ENCODE measurements at regions not wholly inside any gene's neighbourhood (a gene's known extent, or its start where the extent isn't known, plus 50 kb on each side); places are given as distances from the start of the nearest gene placed in this dataset.

DNA sequence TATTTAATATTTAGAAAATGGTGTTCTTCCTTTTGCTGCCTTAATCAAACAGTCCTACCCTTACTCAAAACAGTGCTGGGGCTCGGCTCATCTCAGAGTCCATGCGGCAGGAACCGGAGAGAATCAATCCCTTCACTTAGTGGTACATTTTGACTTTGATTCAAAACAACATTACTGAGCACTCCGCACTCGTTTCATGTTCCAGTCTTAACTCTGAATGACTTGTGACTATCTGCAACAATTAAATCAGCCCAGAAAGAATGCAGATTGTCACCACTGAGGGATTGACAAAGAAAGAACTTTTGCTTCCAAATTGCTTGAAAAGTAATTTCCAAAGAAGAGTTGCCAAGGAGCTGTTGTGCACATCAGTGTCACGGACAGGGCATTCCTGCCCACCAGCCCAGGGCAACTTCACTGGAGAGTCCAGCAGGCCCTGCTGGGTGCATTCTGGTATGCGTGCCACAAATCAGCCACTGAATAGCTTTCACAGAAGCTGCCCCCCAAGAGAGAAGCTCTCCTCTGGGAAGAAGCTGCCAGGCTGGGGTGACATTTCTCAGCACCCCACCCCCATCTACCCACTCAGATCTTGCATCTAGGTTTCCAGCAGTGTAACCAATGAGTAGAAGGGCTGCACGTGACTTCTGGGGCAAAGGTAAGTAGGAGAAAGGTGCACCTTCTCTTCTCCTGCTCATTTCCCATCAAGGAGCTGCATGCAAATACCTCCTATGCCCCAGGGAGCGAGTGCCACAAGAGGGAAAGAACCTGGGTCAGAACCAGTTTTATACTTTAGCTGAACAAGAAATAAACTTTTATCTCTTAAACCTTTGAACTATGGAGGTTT is 84.6 kb upstream of the ATP8B1 start:
- H3K9me3 Mint-ChIP-seq: peaks cover 4 to 10% of the 10 kb centered on the region in 2 experiments; a peak in 3 of 5 replicates
- H2BK5ac ChIP-seq (ENCODE audit: insufficient read length, low read length): no peak overlapping the region
- H2BK120ac ChIP-seq (ENCODE audit: low read depth, low read length, poor library complexity, severe bottlenecking): no peak overlapping the region
- H3K27me3 Mint-ChIP-seq (ENCODE audit: low read depth): no peaks in the 10 kb centered on the region; the same call in none of the 2 replicates
- H2BK12ac ChIP-seq (ENCODE audit: insufficient read length, low read depth, low read length): no peak overlapping the region
- H2AFZ ChIP-seq (ENCODE audit: low read length): no peak overlapping the region
- no peaks in the 10 kb centered on the region for H3K4me1 ChIP-seq (ENCODE audit: insufficient read depth, low read length)
- H3K36me3 Mint-ChIP-seq (ENCODE audit: insufficient read depth in 1 of 3, low read depth in 3 of 3): peaks cover 0 to 7% (median 5%) of the 10 kb centered on the region in 3 experiments; a peak in 3 of 7 replicates
- no peaks in the 10 kb centered on the region for H3K4me1 Mint-ChIP-seq
- no peak overlapping the region for H3K9ac ChIP-seq (ENCODE audit: extremely low read depth, insufficient read length, low read length)
- no peak overlapping the region for H4K8ac ChIP-seq (replicated peaks; ENCODE audit: insufficient read length, low read depth, low read length)
- H4K91ac ChIP-seq (ENCODE audit: insufficient read length, low read depth, low read length): no peak overlapping the region
- H3K14ac ChIP-seq (ENCODE audit: insufficient read depth, low read length): no peak overlapping the region
- no peak overlapping the region for H3K23ac ChIP-seq (ENCODE audit: insufficient read length, low read depth, low read length)
- H3K27ac ChIP-seq (ENCODE audit: insufficient read length, low read depth, low read length): no peak overlapping the region
- H3K23me2 ChIP-seq (ENCODE audit: insufficient read length, low read depth, low read length, poor library complexity, severe bottlenecking): no peaks in the 10 kb centered on the region
- no CpG with 5 or more reads among the region's 9 CpGs for WGBS (ENCODE audit: extremely low coverage, insufficient read length, low lambda C conversion rate)
- no peaks in the 10 kb centered on the region for H3K79me1 ChIP-seq (ENCODE audit: insufficient read depth, low read depth, low read length, poor library complexity, severe bottlenecking)
- no peak overlapping the region for H3T11ph ChIP-seq (ENCODE audit: low read length)
- no peak overlapping the region for H3K56ac ChIP-seq (ENCODE audit: insufficient read length, low read depth, low read length)
- no peak overlapping the region for H3K27ac Mint-ChIP-seq
- H2BK20ac ChIP-seq (ENCODE audit: low read depth, low read length, poor library complexity, severe bottlenecking): no peak overlapping the region
- TF ChIP-seq, protein P1, sequence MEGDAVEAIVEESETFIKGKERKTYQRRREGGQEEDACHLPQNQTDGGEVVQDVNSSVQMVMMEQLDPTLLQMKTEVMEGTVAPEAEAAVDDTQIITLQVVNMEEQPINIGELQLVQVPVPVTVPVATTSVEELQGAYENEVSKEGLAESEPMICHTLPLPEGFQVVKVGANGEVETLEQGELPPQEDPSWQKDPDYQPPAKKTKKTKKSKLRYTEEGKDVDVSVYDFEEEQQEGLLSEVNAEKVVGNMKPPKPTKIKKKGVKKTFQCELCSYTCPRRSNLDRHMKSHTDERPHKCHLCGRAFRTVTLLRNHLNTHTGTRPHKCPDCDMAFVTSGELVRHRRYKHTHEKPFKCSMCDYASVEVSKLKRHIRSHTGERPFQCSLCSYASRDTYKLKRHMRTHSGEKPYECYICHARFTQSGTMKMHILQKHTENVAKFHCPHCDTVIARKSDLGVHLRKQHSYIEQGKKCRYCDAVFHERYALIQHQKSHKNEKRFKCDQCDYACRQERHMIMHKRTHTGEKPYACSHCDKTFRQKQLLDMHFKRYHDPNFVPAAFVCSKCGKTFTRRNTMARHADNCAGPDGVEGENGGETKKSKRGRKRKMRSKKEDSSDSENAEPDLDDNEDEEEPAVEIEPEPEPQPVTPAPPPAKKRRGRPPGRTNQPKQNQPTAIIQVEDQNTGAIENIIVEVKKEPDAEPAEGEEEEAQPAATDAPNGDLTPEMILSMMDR (conservative IDR thresholded peaks at IDR 0.05): no peak
- H3K4me2 ChIP-seq (ENCODE audit: insufficient read depth, insufficient read length, low read length): no peak overlapping the region
- H3K9me3 ChIP-seq (ENCODE audit: control insufficient read depth, low read depth, low read length): no peaks in the 10 kb centered on the region
- H3K4ac ChIP-seq (ENCODE audit: low read depth, low read length): no peak overlapping the region
- H3K27me3 ChIP-seq (ENCODE audit: insufficient read depth, low read length): no peaks in the 10 kb centered on the region
- H3K4me3 Mint-ChIP-seq: no peak overlapping the region
- H4K20me1 ChIP-seq (ENCODE audit: control insufficient read depth, insufficient read depth, insufficient read length): no peaks in the 10 kb centered on the region
- no peak for DNase-seq
- H4K5ac ChIP-seq (ENCODE audit: insufficient read length, low read depth, low read length): no peak overlapping the region
- no peak overlapping the region for H2BK15ac ChIP-seq (ENCODE audit: low read depth, low read length)
- no peak overlapping the region for H3K18ac ChIP-seq (ENCODE audit: insufficient read length, low read depth, low read length)
- no peaks in the 10 kb centered on the region for H3K79me2 ChIP-seq (ENCODE audit: insufficient read depth, low read length)
- H2AK5ac ChIP-seq (ENCODE audit: insufficient read length, low read length): no peak overlapping the region

Measured in H9 (cell line).